22Rv1 (cell line): ENCODE measurements at regions not wholly inside any gene's neighbourhood (a gene's known extent, or its start where the extent isn't known, plus 50 kb on each side); places are given as distances from the start of the nearest gene placed in this dataset.

Experiments used
- H3K27ac ChIP-seq: fragments of 450-650 bp; 2 replicates; pipeline ENCODE4 v1.5.1; 2017
- CTCF ChIP-seq: fragments of 450-650 bp; IDR thresholded peaks from 2 replicates; pipeline ENCODE4 v1.5.1; 2017; ENCODE audit warnings: mild to moderate bottlenecking
- ZFX ChIP-seq: fragments of 450-650 bp; IDR thresholded peaks from 2 replicates; pipeline ENCODE4 v1.6.1; 2017; ENCODE audit warnings: antibody characterized with exemption, borderline replicate concordance

- H3K27ac ChIP-seq, result no peak overlapping the region
- TF ChIP-seq CTCF, result no peak
- TF ChIP-seq ZFX, result no peak
Observed at GRCh38 chr7:16301291-16301690, 120.0 kb downstream of the CRPPA start.

- no peak for TF ChIP-seq ZFX
- no peak for TF ChIP-seq CTCF
- H3K27ac ChIP-seq, result no peak overlapping the region
Observed at GRCh38 chr7:16300361-16300895, 120.9 kb downstream of the CRPPA start.

GRCh38 chr7:16299853-16300252 lies 121.5 kb downstream of the CRPPA start:
- TF ChIP-seq ZFX (no peak), CTCF (no peak)

GRCh38 chr7:16298221-16298620 lies 123.1 kb downstream of the CRPPA start:
- no peak overlapping the region for H3K27ac ChIP-seq
- TF ChIP-seq ZFX (no peak), CTCF (no peak)

More at GRCh38 chr7:16299853-16300252, 121.5 kb downstream of the CRPPA start:
- no peak overlapping the region for H3K27ac ChIP-seq

GRCh38 chr7:16295558-16295957 lies 125.8 kb downstream of the CRPPA start:
- TF ChIP-seq ZFX, result no peak
- no peak for TF ChIP-seq CTCF
- H3K27ac ChIP-seq, result no peak overlapping the region

- TF ChIP-seq CTCF (no peak), ZFX (no peak)
- H3K27ac ChIP-seq, result no peak overlapping the region
Observed at GRCh38 chr7:16293669-16294425, 127.5 kb downstream of the CRPPA start.

- no peak for TF ChIP-seq ZFX
- H3K27ac ChIP-seq, result no peak overlapping the region
Observed at GRCh38 chr7:16284581-16284980, 136.8 kb downstream of the CRPPA start.
